Large intestine (tissue), 3 donors: ENCODE measurements at regions not wholly inside any gene's neighbourhood (a gene's known extent, or its start where the extent isn't known, plus 50 kb on each side); places are given as distances from the start of the nearest gene placed in this dataset.

Experiments
- DNase-seq, 2 donors: peaks; one replicate each; pipeline versions ENCODE4 v3.0.0 to v3.0.0-alpha.2; 2013
- H3K27ac ChIP-seq: one replicate; pipeline ENCODE4 v1.5.1; 2013; ENCODE audit warnings: low read length
- H3K27me3 ChIP-seq: 2 replicates; pipeline ENCODE4 v1.6.1; 2013; ENCODE audit warnings: low read length; ENCODE audit not compliant: control insufficient read depth, insufficient read depth
- H3K36me3 ChIP-seq: 2 replicates; pipeline ENCODE4 v1.6.1; 2013; ENCODE audit warnings: low read length; ENCODE audit not compliant: control insufficient read depth, insufficient read depth
- H3K4me1 ChIP-seq: one replicate; pipeline ENCODE4 v1.6.1; 2013; ENCODE audit warnings: low read length; ENCODE audit not compliant: control insufficient read depth, insufficient read depth
- H3K4me3 ChIP-seq: one replicate; pipeline ENCODE4 v1.5.1; 2013; ENCODE audit warnings: low read length
- H3K9me3 ChIP-seq: one replicate; pipeline ENCODE4 v1.6.1; 2013; ENCODE audit warnings: mild to moderate bottlenecking, low read depth, low read length, moderate library complexity; ENCODE audit not compliant: control insufficient read depth
- WGBS: methylation state at CpG from one replicate; pipeline ENCODE4 v1.1.5; 2013; ENCODE audit warnings: low lambda C conversion rate; ENCODE audit not compliant: insufficient coverage; 5-methylcytosine and 5-hydroxymethylcytosine counted together

GRCh38 chr1:234997201-234997895, 131.3 kb downstream of the TOMM20 start:
- H3K4me1 ChIP-seq = peaks cover 20% of the 10 kb centered on the region
- no CpG with 5 or more reads among the region's 16 CpGs for WGBS
- H3K27ac ChIP-seq = peak overlapping the region; percentile 79
- H3K4me3 ChIP-seq = no peak overlapping the region
- H3K9me3 ChIP-seq = no peaks in the 10 kb centered on the region
- H3K36me3 ChIP-seq = no peaks in the 10 kb centered on the region
- DNase-seq = peak; percentile 50 to 62
- H3K27me3 ChIP-seq = no peaks in the 10 kb centered on the region

- Histone ChIP-seq H3K27me3 (no peaks in the 10 kb centered on the region), H3K36me3 (no peaks in the 10 kb centered on the region), H3K27ac (no peak overlapping the region), H3K4me3 (no peak overlapping the region), H3K9me3 (no peaks in the 10 kb centered on the region), H3K4me1 (peaks cover 20% of the 10 kb centered on the region)
- DNase-seq = no peak
- WGBS = no CpG with 5 or more reads among the region's 9 CpGs
Observed at GRCh38 chr1:234996245-234996757, 132.3 kb downstream of the TOMM20 start.

GRCh38 chr1:234994436-234995295, 134.0 kb downstream of the TOMM20 start:
- Histone ChIP-seq H3K27ac (no peak overlapping the region), H3K36me3 (no peaks in the 10 kb centered on the region), H3K4me3 (no peak overlapping the region), H3K4me1 (peaks cover 20% of the 10 kb centered on the region), H3K9me3 (no peaks in the 10 kb centered on the region), H3K27me3 (no peaks in the 10 kb centered on the region)
- no peak for DNase-seq
- WGBS = 50% methylated on average over 2 of the region's 12 CpGs

- no peaks in the 10 kb centered on the region for H3K27me3 ChIP-seq
- peaks cover 10% of the 10 kb centered on the region for H3K4me1 ChIP-seq
- H3K36me3 ChIP-seq = no peaks in the 10 kb centered on the region
- H3K27ac ChIP-seq = no peak overlapping the region
- WGBS = no CpG with 5 or more reads among the region's 3 CpGs
- no peak for DNase-seq
- no peaks in the 10 kb centered on the region for H3K9me3 ChIP-seq
- H3K4me3 ChIP-seq = no peak overlapping the region
Observed at GRCh38 chr1:234992065-234992464, 136.6 kb downstream of the TOMM20 start.

GRCh38 chr1:234990874-234991801, 137.5 kb downstream of the TOMM20 start:
- Histone ChIP-seq H3K9me3 (no peaks in the 10 kb centered on the region), H3K4me3 (no peak overlapping the region), H3K4me1 (peaks cover 13% of the 10 kb centered on the region), H3K27me3 (no peaks in the 10 kb centered on the region), H3K27ac (no peak overlapping the region), H3K36me3 (no peaks in the 10 kb centered on the region)
- DNase-seq = no peak
- WGBS = 92% methylated on average over 4 of the region's 9 CpGs

GRCh38 chr1:234990328-234990675, 138.3 kb downstream of the TOMM20 start:
- Histone ChIP-seq H3K27ac (no peak overlapping the region), H3K36me3 (no peaks in the 10 kb centered on the region)

GRCh38 chr1:234989479-234990327, 138.9 kb downstream of the TOMM20 start:
- no peaks in the 10 kb centered on the region for H3K9me3 ChIP-seq
- H3K36me3 ChIP-seq = no peaks in the 10 kb centered on the region
- peaks cover 13% of the 10 kb centered on the region for H3K4me1 ChIP-seq
- H3K27ac ChIP-seq = no peak overlapping the region
- no CpG with 5 or more reads among the region's 15 CpGs for WGBS
- no peak for DNase-seq
- no peak overlapping the region for H3K4me3 ChIP-seq
- no peaks in the 10 kb centered on the region for H3K27me3 ChIP-seq

More at GRCh38 chr1:234990328-234990675, 138.3 kb downstream of the TOMM20 start:
- H3K4me1 ChIP-seq = peaks cover 13% of the 10 kb centered on the region
- WGBS = no CpG with 5 or more reads among the region's 3 CpGs
- DNase-seq = no peak
- no peak overlapping the region for H3K4me3 ChIP-seq
- H3K9me3 ChIP-seq = no peaks in the 10 kb centered on the region
- H3K27me3 ChIP-seq = no peaks in the 10 kb centered on the region

GRCh38 chr1:234989019-234989418, 139.6 kb downstream of the TOMM20 start:
- Histone ChIP-seq H3K4me1 (peaks cover 13% of the 10 kb centered on the region), H3K36me3 (no peaks in the 10 kb centered on the region), H3K27me3 (no peaks in the 10 kb centered on the region), H3K9me3 (no peaks in the 10 kb centered on the region), H3K27ac (no peak overlapping the region), H3K4me3 (no peak overlapping the region)
- WGBS = no CpG with 5 or more reads among the region's 6 CpGs
- DNase-seq = no peak

GRCh38 chr1:234988536-234988935, 140.1 kb downstream of the TOMM20 start:
- Histone ChIP-seq H3K4me1 (peaks cover 13% of the 10 kb centered on the region), H3K4me3 (no peak overlapping the region), H3K27me3 (no peaks in the 10 kb centered on the region), H3K36me3 (no peaks in the 10 kb centered on the region), H3K9me3 (no peaks in the 10 kb centered on the region), H3K27ac (no peak overlapping the region)
- DNase-seq = no peak
- 96% methylated on average over 4 of the region's 4 CpGs for WGBS
